HG03196 (cell line): ENCODE measurements at regions not wholly inside any gene's neighbourhood (a gene's known extent, or its start where the extent isn't known, plus 50 kb on each side); places are given as distances from the start of the nearest gene placed in this dataset.

Experiments
- ATAC-seq: cut with Tn5 transposase; IDR thresholded peaks from one replicate; pipeline ENCODE4 v1.9.1; 2021; ENCODE audit not compliant: unreplicated experiment

DNA sequence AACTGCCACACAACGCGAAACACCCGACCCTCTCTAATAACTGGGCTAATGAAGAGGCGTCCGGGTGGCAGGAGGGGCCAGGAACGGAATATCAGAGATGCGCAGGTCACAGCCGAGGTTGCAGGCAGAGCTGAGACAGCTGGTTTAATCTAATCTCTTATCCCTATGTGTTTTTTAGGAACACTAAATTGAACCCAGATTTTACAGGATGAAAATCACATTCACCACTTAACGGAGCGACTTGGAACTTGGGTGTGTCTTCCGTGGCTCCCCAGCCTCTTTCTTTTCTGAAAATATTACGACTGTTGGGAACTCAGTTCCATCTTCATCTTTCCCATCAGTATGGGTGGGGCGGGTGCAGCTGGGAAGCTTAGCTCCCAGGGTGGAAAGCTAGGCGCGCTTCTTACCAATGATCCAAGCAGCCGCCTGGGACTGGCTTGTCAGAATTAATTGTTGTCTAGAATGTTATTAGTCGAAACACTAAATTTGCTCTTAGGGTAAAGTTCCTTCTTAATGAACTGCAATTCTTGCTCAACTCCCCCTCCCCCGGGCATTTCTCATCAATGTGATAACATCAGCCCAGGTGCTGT is 92.5 kb downstream of the IRX2 start:
- ATAC-seq: no peak

DNA sequence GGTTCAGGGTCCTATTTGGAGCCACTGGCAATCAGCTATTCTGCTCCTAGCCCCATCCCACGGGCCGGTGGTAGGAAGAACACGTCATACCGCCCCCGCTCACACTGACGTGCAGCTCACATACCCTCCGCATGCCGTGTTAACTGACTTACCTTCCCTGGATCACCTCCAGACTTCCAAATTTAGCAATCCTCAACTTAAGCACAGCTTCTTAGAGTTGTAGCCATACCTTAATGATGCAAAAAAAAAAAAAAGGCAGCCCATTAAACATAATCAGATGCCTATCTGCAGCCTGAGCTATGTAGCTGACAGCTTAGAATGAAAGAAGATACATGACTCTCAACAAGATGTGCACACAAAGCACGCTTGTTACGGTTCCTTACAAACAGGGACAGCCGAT is 93.0 kb downstream of the IRX2 start:
- ATAC-seq: no peak

DNA sequence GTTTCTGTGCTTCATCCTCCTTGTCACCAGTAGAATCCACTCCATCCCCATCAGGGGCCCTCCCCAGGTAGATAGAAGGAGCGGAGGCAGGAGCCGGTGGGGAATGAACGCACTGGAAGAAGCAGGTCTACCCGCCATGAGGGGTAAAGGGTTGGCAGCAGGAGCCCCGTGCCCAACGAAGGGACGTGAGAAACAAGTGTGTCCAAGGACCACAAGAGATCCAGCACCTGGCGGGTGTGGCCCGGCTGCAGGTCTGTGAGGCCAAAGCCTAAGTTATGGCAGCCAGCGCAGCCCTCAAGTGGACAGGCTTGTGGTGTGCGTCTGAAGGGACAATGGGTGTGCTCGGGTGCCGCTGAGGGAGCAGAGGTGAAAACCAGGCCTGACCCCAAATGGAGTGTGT is 94.3 kb downstream of the IRX2 start:
- ATAC-seq: no peak

DNA sequence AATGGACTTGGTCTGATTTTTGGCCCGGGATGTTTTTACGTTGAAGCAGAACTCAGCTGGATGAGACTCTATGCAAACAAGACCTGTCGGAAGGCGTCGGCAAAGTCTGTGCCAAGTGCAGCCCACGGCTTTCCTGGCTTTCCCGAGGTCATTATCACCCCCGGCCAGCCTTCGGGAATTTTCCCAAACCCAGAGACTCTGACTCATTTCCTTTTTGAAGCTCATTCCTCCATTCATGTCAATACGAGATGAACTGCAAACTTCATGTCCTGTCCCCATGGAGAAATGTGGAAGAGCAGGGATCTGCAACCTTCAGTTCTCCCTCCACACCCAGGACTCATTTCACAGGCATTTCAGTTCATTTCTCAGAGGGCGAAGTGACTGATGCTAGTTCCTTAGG is 95.3 kb downstream of the IRX2 start:
- ATAC-seq: no peak

DNA sequence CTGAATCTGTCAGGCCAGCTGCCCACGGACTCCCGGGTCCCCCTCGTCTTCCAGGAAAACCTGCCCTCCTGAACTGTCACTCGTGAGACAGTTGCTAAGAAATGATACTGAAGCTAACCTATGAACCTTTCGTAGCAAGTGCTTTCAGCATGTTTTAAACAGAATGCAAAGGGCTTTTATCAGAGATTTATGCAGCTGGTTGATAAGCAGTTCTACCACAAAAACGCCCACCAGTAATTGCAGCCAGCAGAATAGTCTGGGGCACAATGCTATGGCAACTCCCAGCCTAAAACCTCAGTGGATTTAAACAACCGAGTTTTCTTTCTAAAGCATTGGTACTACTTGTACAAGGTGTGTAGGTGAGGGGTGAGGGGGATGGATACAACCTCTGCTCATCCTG is 97.5 kb downstream of the IRX2 start:
- ATAC-seq: no peak

DNA sequence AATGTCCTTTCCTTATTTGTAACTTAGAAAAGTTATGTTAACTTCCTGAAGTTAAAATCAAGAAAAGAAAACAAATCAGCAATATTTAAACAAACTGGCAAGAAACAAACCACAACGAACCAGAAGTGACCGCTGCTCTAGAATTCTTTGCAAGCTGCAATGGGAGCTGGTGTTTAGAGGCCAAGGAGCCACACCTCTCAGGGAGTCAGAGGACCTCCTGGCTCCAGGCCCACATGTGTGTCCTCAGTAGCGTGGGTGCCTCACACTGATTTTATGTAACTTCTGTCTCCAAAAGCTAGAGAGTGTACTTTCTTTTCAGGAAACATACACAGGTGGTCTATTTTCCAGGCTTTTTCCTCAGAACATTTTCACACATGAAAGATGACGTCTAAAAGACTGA is 100.4 kb downstream of the IRX2 start:
- ATAC-seq: no peak

DNA sequence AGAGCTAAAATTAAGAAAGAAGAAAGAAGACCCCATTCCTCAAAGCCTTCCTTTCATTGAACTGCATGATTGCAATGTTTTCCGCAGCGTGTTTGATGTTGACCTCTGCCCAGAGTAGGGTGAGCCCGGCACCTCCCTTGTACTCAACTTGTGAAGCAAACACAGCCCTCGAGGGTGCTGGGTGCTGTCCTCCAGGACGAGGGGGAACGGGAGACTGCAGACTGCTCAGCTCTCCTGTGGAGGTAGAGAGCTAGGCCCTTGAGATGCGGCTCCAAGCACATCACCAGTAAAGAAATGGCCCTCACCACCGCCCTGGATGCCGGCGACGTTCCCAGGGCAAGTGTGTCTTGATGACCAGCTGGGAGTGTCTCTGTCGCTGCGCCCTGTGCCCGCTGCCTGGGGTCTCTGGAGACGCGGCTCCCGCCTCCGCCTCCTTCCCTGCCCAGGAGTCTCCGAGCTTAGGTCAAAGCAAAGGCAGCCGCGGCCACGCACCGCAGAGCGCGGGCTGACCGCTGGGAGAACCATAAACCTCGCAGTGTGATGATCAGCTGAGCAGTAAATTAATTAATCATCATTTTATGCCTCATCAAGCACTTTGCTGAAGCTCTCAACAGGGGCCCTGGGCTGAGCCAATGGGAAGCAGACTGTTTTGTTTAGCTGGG is 108.7 kb downstream of the IRX2 start:
- ATAC-seq: no peak

DNA sequence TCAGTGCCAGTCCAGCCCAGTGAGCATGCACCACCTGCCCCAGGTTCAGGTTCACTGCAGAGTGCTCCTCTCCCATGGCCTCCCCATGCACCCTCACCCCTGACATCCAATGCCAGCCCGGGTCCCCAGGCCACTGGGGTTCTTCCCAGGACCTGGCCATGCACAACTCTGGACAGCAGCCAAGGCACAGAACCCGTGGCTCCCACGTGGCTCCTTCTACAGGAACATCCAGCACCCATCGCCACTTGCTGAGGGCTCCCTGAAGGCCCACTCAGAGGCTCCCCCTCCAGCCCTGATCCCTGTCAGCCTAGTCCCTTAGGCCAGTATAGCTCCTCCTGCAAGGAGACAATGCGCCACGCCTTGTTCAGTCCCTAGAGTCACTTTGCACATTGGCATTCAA is 110.8 kb downstream of the IRX2 start:
- ATAC-seq: no peak

DNA sequence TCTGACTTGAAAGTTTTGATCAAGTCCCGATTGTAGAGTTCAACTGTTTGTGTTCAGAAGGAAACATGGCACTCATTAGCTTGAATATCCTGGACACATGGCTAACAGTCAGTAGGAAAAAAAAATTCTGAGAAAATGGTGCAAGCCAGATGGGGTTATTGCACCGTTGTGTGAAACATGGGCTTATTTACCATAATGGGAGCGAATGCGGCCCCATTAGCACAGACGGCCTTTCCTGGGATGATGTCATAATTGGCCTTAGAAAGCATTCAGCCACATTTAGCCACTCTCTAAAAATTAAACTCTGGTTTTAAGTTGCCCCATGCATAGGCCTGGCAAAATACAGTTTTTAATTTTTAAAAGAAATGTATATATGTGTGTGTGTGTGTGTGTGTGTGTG is 112.1 kb downstream of the IRX2 start:
- no peak for ATAC-seq

DNA sequence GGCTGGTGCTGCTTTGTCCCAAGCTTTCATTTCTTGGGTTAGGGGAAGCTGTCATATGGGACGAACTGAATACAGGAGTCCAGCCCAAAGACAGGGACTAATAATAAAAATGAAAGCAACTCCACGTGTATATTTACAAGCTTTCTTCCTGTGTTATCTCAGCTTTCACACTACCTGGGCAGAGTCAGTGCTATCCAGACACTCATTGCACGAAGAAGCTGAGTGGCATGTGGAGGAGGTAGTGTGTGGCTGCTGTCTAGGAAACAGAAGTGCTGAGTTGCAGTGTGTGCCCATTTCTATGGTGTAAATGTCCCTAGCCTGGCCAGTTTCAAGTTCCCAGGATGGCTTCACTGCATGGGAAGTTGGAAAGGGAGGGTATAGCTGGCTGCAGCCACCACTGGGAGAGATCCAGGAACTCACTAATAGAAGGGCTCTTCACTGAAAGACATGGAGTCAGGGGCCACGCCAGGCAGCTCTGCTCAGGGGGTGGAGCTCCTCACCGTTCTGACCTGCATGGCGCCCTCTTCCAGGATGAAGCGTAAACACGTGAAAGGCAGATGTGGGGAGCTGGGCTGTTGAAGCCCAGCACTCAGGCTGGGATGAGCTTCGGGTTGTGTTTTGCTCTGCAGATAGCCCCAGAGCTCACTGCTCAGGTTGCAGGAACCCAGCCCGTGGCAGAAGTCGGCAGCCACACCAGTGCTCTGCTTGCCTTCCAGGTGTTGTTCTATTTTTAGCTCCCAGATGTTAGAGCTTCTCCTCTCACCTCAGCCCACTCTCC is 116.9 kb downstream of the IRX2 start:
- ATAC-seq: no peak

DNA sequence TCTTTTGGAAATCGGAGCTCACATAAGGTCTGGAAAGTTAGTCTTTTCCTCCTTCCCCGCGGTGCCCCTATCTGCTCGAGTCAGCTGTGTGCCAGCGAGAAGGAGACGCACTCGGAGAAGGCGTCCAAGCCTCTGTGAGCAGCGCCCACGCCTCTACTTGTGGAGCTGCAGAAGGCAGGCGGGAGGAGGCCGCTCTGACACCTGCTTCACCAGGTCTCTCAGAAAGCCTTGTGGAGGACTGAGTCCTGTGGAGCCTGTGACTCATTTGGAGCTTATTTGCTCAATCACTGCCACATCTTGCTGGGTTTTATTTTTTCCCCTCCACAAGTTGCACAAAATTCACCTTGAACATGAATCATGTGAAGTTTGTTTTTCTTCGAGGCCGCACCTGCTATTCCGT is 117.5 kb downstream of the IRX2 start:
- no peak for ATAC-seq

DNA sequence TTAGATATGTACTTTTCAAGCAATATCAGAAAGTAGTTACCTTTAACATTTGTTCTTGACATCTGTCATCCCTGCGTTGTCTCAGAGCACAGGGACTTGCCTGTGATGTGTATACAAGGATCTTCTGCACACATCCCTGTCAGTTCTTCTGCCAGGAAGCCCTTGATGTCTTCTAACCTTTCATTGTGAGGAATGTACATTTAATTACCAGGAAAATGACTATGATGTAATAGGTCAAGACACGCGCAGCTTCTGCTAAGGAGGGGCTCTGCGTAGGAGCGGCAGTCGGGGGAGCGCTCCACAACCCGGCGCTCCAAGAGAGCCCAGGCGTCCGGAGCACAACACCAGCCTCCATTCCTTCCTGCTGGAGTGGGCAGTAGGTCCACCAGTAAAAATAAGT is 119.7 kb downstream of the IRX2 start:
- no peak for ATAC-seq

DNA sequence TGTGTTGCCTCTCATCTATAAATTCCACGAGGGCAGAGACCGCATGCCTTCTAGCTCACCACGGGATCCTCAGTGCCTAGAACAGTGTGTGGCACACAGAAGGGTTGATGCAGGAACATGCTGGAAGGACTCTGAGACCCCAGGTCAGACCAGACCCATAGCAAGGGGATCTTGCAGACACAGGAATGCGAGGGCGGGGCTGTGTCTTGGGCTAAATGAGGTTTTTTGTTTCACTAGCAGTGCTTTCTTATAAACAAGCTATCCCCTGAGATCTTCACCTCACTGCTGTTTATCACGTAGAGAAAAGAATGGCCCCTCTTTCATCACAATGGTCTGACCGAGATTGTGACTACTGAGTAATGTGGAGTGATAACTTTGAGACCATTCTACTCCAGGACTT is 122.4 kb downstream of the IRX2 start:
- no peak for ATAC-seq

DNA sequence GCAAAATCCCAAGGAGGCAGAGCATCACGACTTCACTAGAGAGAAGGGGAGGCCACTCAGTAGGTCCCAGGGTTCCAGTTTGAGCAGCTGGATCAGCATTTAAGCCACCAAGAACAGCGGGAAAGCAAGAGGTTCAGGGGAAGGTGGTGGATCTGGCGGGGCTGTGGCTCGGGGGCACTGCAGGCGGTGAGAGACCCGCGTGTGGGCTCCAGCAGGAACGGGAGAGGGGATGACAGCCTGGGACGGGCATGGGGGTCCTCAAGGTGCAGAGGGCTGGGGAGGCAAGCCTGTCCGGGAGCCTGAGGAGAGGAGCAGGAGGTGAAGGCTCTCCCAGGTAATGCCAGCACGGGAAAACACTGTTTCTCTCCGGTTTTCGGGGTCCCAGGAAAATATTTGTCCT is 123.6 kb downstream of the IRX2 start:
- ATAC-seq: no peak

DNA sequence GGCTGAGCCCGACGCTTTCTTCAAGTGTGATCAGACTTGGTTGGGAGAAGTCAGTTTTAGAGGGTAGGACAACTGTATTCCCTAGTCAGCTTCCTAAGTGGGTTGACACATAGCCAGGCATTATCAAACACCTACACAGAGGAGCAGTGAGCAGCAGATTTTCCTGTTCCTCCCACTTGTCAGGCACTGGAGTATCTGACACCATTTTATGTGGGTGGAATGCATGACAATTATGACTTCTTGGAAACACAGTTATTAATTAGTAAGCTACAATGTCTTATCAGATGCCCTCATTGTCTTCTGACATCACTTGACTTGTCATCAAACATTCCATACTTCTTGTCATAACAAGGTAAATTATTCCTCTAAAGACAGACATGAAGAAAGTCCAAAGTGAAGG is 124.9 kb downstream of the IRX2 start:
- no peak for ATAC-seq

DNA sequence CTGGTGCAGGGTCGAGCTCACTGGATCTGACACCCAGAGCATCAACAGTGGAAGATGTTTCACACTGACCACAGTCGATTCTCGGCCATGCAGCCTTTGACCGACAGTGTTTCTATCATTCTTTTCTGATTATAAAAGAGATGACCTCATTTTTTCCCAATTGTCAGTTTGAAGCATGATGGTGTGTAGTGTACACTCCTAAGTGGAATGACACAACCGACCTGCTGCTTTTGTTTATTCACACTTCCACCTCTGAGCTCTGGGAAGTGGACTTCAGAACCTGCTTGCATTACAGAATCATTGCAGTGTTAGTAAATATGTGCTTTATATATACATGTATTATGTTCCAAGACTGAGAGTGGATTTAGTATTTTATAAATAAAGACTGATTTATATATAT is 128.6 kb downstream of the IRX2 start:
- no peak for ATAC-seq

DNA sequence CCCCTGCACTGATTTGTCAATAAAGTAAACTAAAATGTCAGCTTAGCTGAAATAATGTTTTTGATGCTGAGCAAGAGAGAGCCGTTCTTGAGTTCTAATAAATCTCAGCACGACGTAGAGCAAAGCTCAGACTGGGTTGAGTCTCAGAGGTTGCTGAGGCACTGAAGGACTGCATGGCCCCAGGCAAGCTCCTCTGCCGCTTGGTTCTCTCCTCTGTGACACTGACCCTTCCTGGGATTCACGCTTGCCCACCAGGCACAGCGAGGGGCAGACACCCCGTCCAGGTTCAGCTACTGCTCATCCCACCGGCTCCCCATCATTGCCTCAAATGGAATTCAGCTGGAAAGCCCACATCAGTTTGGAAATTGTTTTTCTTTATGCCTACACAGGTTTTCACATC is 129.8 kb downstream of the IRX2 start:
- no peak for ATAC-seq

DNA sequence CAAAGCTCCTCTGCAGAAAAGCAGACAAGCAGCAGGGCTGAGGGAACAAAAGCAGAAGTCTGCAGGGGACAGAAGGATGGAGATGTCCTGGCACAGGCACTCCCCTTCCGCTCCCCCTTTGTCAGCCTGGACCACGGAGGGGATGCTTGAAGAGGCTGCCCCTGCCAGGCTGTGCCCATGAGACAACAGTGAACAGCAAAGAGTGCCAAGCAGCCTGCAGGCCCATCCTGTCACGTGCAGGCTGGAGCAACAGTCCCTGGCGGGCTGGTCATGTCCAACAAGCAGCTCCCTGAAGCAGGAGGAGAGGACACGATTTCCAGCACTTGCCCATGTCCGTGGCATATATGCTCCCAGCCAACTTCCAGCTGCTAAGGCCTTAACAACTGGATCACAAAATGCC is 132.3 kb downstream of the IRX2 start:
- ATAC-seq: no peak

DNA sequence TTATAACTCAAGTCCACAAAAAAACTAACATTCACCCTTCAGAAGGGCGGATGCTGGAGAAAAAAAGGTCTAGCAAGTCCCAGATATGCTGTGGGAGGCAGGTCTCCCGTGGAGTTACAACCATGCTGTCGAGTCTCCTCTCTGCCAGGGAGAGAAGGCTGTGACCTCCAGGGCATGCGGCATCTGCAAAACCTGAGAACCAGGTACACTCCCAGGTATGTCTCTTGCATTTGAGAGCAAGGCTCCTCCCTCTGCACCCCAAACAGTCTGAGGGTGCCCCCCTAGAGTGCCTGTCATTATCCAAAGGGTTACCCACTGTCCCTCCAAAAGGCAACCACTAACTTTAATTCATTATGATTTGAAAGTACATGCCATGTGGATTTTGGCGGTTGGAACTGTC is 134.0 kb downstream of the IRX2 start:
- no peak for ATAC-seq

DNA sequence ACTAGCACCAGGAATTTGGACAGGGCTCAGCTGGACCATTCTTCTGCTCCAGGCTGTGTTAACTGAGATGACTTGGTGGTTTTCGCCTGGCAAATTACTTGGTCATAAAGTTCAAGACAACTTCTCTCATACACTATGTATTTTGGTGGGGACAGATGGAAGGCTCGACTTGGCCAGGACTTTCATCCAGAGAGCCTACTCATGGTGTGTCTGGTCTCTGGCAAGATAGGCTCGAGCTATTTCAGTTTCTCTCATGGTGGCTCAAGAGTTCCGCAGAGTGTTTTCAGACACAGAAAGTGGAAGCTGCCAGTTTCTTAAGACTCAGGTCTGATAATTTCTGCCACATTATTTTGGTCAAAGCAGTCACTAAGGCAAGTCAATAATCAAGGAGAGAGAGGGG is 135.6 kb downstream of the IRX2 start:
- no peak for ATAC-seq

DNA sequence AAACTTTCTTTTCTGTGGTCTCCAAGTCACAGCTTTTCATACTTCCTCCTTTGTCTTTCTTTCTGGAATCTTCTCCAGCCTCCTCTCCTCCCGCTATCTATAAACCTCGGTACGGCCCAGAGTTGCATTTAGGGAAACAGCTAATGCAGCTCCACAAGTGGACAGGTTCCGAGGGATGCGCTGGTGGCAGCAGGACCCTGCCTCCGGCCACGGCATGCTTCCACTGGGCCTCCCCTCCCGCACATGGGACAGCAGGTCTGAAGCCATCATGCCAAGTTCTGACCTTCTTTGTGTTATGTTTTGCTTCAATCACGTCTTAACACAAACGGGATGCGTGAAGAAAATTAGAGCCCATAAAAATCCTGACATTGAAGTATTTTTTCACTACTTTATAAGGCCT is 136.9 kb downstream of the IRX2 start:
- no peak for ATAC-seq

DNA sequence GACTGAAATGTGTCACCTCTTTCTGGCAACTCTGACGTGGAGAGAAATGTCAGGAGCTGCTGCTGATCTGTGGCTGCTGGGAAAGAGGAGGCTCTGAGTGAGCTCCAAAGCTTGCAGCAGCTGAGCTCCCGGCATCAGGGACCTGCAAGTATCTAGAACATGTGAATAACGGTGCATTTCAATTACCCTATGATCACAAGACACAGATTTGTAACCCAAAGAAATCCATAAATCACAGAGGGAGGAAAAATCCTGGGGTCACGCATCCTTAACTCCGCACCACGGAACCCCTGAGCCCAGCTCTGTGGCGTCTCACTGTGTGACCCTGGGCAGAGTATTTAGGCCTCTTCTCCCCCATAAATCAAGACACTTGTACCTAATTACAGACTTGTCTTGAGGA is 139.8 kb downstream of the IRX2 start:
- ATAC-seq: no peak

DNA sequence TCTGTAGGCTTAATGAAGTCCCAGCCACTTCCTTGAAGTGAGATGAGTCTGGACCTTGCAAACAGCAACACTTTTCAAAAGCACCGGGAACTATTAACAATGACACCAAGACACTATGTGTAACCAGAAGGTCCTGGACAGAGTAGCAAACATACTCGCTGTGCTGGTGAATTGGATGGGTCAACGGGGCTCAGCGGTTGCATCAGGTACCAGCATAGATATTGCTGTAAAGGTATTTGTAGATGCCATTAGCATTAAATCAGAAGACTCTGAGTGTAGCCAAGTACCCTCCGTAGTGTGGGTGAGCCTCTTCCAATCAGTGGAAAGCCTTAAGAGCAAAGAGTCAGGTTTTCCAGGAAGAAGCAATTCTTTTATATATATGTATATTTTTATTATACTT is 140.5 kb downstream of the IRX2 start:
- ATAC-seq: no peak
